IMR-90 (cell line): ENCODE measurements at regions not wholly inside any gene's neighbourhood (a gene's known extent, or its start where the extent isn't known, plus 50 kb on each side); places are given as distances from the start of the nearest gene placed in this dataset.

Experiments
- ATAC-seq: fragments of 200-7000 bp; cut with Tn5 transposase; 2 replicates; pipeline ENCODE4 v1.9.1; 2020; ENCODE audit warnings: low read depth, mild to moderate bottlenecking, moderate library complexity
- BruUV-seq: library from RNA; stranded (reverse); fragments of 400-500 nt; replicated peaks from 2 replicates; lab custom pipeline; 2021; lab: Mats Ljungman, UMichigan
- CTCF ChIA-PET: fragments of 300-600 bp; formaldehyde crosslinking; extraction: SDS; loops from one replicate; lab custom pipeline; 2021; ENCODE audit warnings: antibody characterized with exemption; lab: Yijun Ruan, JAX
- POLR2A ChIA-PET: fragments of 300-600 bp; sonication (Branson Sonifier 250); formaldehyde crosslinking; loops from one replicate; lab custom pipeline; 2022; ENCODE audit warnings: antibody characterized with exemption; ENCODE audit not compliant: unreplicated experiment; lab: Charles Lee
- DNase-seq: peaks from one replicate; pipeline ENCODE4 v3.0.0; 2013
- H2AFZ ChIP-seq: replicated peaks from 2 replicates; pipeline ENCODE3; 2013; ENCODE audit warnings: low read length, mild to moderate bottlenecking; ENCODE audit not compliant: poor library complexity
- H2AK5ac ChIP-seq: 2 replicates; pipeline ENCODE4 v1.6.1; 2013; ENCODE audit warnings: low read depth, low read length, inconsistent platforms
- H2AK9ac ChIP-seq: replicated peaks from 2 replicates; pipeline ENCODE3; 2013; ENCODE audit warnings: mild to moderate bottlenecking, low read depth, low read length, moderate library complexity; ENCODE audit not compliant: poor library complexity
- H2BK120ac ChIP-seq: 2 replicates; pipeline ENCODE4 v1.6.1; 2013; ENCODE audit warnings: low read depth, low read length, inconsistent platforms
- H2BK15ac ChIP-seq: 3 replicates; pipeline ENCODE4 v1.6.1; 2013; ENCODE audit warnings: low read depth, low read length, inconsistent platforms
- H2BK20ac ChIP-seq: 2 replicates; pipeline ENCODE4 v1.6.1; 2013; ENCODE audit warnings: low read depth, mild to moderate bottlenecking, inconsistent platforms, low read length, moderate library complexity
- H2BK5ac ChIP-seq: 2 replicates; pipeline ENCODE4 v1.6.1; 2013; ENCODE audit warnings: mild to moderate bottlenecking, low read depth, low read length, inconsistent platforms; ENCODE audit not compliant: poor library complexity, severe bottlenecking
- H3K14ac ChIP-seq: replicated peaks from 2 replicates; pipeline ENCODE4 v1.6.1; 2013; ENCODE audit warnings: low read depth, low read length, inconsistent platforms
- H3K18ac ChIP-seq: 2 replicates; pipeline ENCODE4 v1.6.1; 2013; ENCODE audit warnings: low read depth, low read length, control low read depth
- H3K23ac ChIP-seq: 2 replicates; pipeline ENCODE4 v1.6.1; 2013; ENCODE audit warnings: low read depth, low read length, inconsistent platforms
- H3K27ac ChIP-seq: 2 replicates; pipeline ENCODE4 v1.5.1; 2013; ENCODE audit warnings: mild to moderate bottlenecking, control low read depth, low read length; ENCODE audit not compliant: insufficient read depth
- H3K27me3 ChIP-seq: 2 replicates; pipeline ENCODE4 v1.6.1; 2013; ENCODE audit warnings: low read length; ENCODE audit not compliant: control insufficient read depth, insufficient read depth
- H3K36me3 ChIP-seq: 2 replicates; pipeline ENCODE4 v1.6.1; 2013; ENCODE audit warnings: low read length, mixed read lengths; ENCODE audit not compliant: control insufficient read depth, insufficient read depth
- H3K4ac ChIP-seq: 2 replicates; pipeline ENCODE4 v1.6.1; 2013; ENCODE audit warnings: low read depth, low read length, inconsistent platforms
- H3K4me1 ChIP-seq: 2 replicates; pipeline ENCODE4 v1.6.1; 2013; ENCODE audit warnings: low read length, mixed read lengths; ENCODE audit not compliant: control insufficient read depth, insufficient read depth
- H3K4me2 ChIP-seq: 2 replicates; pipeline ENCODE4 v1.6.1; 2013; ENCODE audit warnings: low read depth, mild to moderate bottlenecking, control low read depth, low read length, moderate library complexity
- H3K4me3 ChIP-seq: 2 replicates; pipeline ENCODE4 v1.5.1; 2013; ENCODE audit warnings: low read depth, mild to moderate bottlenecking, control low read depth, low read length, moderate library complexity; ENCODE audit not compliant: insufficient read depth
- H3K56ac ChIP-seq: 2 replicates; pipeline ENCODE4 v1.6.1; 2013; ENCODE audit warnings: low read length, inconsistent platforms; ENCODE audit not compliant: insufficient read depth; ENCODE audit errors: extremely low read depth
- H3K79me1 ChIP-seq, 2 experiments: 2 replicates each; pipeline ENCODE4 v1.6.1; 2013; ENCODE audit warnings: low read length in 2 of 2, inconsistent platforms in 1 of 2, low read depth in 1 of 2
- H3K9ac ChIP-seq: 2 replicates; pipeline ENCODE4 v1.6.1; 2013; ENCODE audit warnings: low read depth, low read length, control low read depth
- H3K9me1 ChIP-seq: 2 replicates; pipeline ENCODE4 v1.6.1; 2013; ENCODE audit warnings: low read length, inconsistent platforms; ENCODE audit not compliant: insufficient read depth
- H3K9me3 ChIP-seq: 2 replicates; pipeline ENCODE4 v1.6.1; 2013; ENCODE audit warnings: low read length; ENCODE audit not compliant: control insufficient read depth, insufficient read depth
- H4K20me1 ChIP-seq: 2 replicates; pipeline ENCODE4 v1.6.1; 2013; ENCODE audit warnings: low read length, inconsistent platforms; ENCODE audit not compliant: insufficient read depth
- H4K5ac ChIP-seq: 2 replicates; pipeline ENCODE4 v1.6.1; 2013; ENCODE audit warnings: mild to moderate bottlenecking, low read depth, low read length, control low read depth
- H4K8ac ChIP-seq, 2 experiments: 2 replicates each; pipeline ENCODE4 v1.6.1; 2013; ENCODE audit warnings: low read depth in 2 of 2, low read length in 2 of 2, control low read depth in 1 of 2, inconsistent platforms in 1 of 2
- H4K91ac ChIP-seq: 2 replicates; pipeline ENCODE4 v1.6.1; 2013; ENCODE audit warnings: low read depth, low read length, inconsistent platforms; ENCODE audit not compliant: insufficient read depth
- BHLHE40 ChIP-seq: fragments of 150-350 bp; IDR thresholded peaks from 2 replicates; pipeline ENCODE4 v1.6.1; 2016; ENCODE audit warnings: mild to moderate bottlenecking, low read depth, low read length
- CEBPB ChIP-seq: IDR thresholded peaks from 2 replicates; pipeline ENCODE4 v1.6.1; 2012; ENCODE audit warnings: low read depth, low read length, improper control_type of control experiment
- CHD1 ChIP-seq: IDR thresholded peaks from 2 replicates; pipeline ENCODE4 v1.6.1; 2012; ENCODE audit warnings: low read depth, low read length, improper control_type of control experiment
- FOS ChIP-seq: fragments of 150-350 bp; IDR thresholded peaks from 2 replicates; pipeline ENCODE4 v1.6.1; 2016; ENCODE audit warnings: low read depth, low read length
- MAFK ChIP-seq: IDR thresholded peaks from 2 replicates; pipeline ENCODE4 v1.6.1; 2012; ENCODE audit warnings: low read depth, low read length, improper control_type of control experiment
- MAZ ChIP-seq: IDR thresholded peaks from 2 replicates; pipeline ENCODE4 v1.6.1; 2012; ENCODE audit warnings: low read depth, mild to moderate bottlenecking, low read length, improper control_type of control experiment, moderate library complexity, borderline replicate concordance
- MXI1 ChIP-seq: IDR thresholded peaks from 2 replicates; pipeline ENCODE4 v1.6.1; 2012; ENCODE audit warnings: low read depth, mild to moderate bottlenecking, low read length, moderate library complexity, borderline replicate concordance
- NFE2L2 ChIP-seq: fragments of 150-350 bp; IDR thresholded peaks from 2 replicates; pipeline ENCODE4 v1.6.1; 2016; ENCODE audit warnings: low read depth, mild to moderate bottlenecking, low read length
- POLR2A ChIP-seq: IDR thresholded peaks from 2 replicates; pipeline ENCODE4 v1.6.1; 2012; ENCODE audit warnings: mild to moderate bottlenecking, low read depth, low read length
- RAD21 ChIP-seq: IDR thresholded peaks from 2 replicates; pipeline ENCODE4 v1.6.1; 2012; ENCODE audit warnings: low read length, improper control_type of control experiment
- RCOR1 ChIP-seq: IDR thresholded peaks from 2 replicates; pipeline ENCODE4 v1.6.1; 2012; ENCODE audit warnings: mild to moderate bottlenecking, low read length, improper control_type of control experiment; ENCODE audit not compliant: insufficient replicate concordance
- RFX5 ChIP-seq: IDR thresholded peaks from 2 replicates; pipeline ENCODE4 v1.8.0; 2012; ENCODE audit warnings: low read depth, mild to moderate bottlenecking, low read length, moderate library complexity
- SMC3 ChIP-seq: fragments of 150-350 bp; IDR thresholded peaks from 2 replicates; pipeline ENCODE4 v1.6.1; 2016; ENCODE audit warnings: low read depth, mild to moderate bottlenecking, antibody characterized with exemption, low read length, moderate library complexity
- dilution Hi-C: fragments of 300-500 bp; cut with HindIII; formaldehyde crosslinking; loops from one replicate; pipeline ENCODE4 v1.14.3; 2018; ENCODE audit warnings: low sequenced_read_pairs; ENCODE audit not compliant: unreplicated experiment
- in situ Hi-C: fragments of 300-500 bp; cut with MboI; formaldehyde crosslinking; loops from 3 replicates; pipeline ENCODE4 v1.14.3; 2019; ENCODE audit warnings: low sequenced_read_pairs, inconsistent platforms, mixed read lengths
- intact Hi-C: fragments of 100-400 bp; cut with micrococcal nuclease; formaldehyde crosslinking; loops from 2 replicates; pipeline ENCODE4 v1.10.0; 2022
- TF ChIP-seq, protein P1 (sequence below): conservative IDR thresholded peaks from 2 replicates; pipeline ENCODE4 v1.5.1; 2012; ENCODE audit warnings: mild to moderate bottlenecking, low read depth, low read length, improper control_type of control experiment
- TF ChIP-seq, protein P2 (sequence below): fragments of 150-350 bp; IDR thresholded peaks from 2 replicates; pipeline ENCODE4 v1.6.1; 2017; ENCODE audit warnings: mild to moderate bottlenecking, antibody characterized with exemption, low read length, low read depth
- TF ChIP-seq, protein P3 (sequence below): fragments of 150-350 bp; IDR thresholded peaks from 2 replicates; pipeline ENCODE4 v1.6.1; 2016; ENCODE audit warnings: low read depth, mild to moderate bottlenecking, low read length, moderate library complexity, borderline replicate concordance

DNA sequence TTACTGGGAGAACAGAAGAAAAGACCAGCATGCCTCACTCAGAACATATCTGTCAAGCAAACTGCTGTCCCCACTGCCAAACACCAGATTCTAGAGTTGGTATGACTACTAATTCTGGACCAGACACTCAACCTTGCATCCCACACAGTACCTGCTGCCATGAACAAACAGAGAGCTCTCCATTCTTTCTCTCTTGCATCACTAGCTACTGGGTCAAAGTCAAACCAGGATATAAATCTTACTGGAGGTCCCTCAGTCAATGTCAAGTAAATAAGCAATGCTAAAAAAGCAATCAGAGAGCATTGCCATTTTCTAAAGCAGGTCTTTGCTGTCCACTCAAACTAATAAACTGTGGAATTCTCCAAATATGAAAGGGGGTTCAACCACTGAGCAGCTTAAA, 452.4 kb upstream of the SEL1L start:
- in situ Hi-C loops (no loop called here), intact Hi-C loops (no loop called here), dilution Hi-C loops (no loop called here)
- no peak overlapping the region for H2AK5ac ChIP-seq
- H3K4ac ChIP-seq, result no peak overlapping the region
- H2BK20ac ChIP-seq, result no peak overlapping the region
- H2AK9ac ChIP-seq, result no peak overlapping the region
- ChIA-PET CTCF (no interaction called here), POLR2A (no interaction called here)
- no peaks in the 10 kb centered on the region for H3K36me3 ChIP-seq
- TF ChIP-seq FOS (no peak), RAD21 (no peak), RCOR1 (no peak), MAFK (no peak), RFX5 (no peak), BHLHE40 (no peak), CEBPB (no peak), MAZ (no peak), SMC3 (no peak), MXI1 (no peak), CHD1 (no peak), POLR2A (no peak), NFE2L2 (no peak)
- TF ChIP-seq, protein P1, sequence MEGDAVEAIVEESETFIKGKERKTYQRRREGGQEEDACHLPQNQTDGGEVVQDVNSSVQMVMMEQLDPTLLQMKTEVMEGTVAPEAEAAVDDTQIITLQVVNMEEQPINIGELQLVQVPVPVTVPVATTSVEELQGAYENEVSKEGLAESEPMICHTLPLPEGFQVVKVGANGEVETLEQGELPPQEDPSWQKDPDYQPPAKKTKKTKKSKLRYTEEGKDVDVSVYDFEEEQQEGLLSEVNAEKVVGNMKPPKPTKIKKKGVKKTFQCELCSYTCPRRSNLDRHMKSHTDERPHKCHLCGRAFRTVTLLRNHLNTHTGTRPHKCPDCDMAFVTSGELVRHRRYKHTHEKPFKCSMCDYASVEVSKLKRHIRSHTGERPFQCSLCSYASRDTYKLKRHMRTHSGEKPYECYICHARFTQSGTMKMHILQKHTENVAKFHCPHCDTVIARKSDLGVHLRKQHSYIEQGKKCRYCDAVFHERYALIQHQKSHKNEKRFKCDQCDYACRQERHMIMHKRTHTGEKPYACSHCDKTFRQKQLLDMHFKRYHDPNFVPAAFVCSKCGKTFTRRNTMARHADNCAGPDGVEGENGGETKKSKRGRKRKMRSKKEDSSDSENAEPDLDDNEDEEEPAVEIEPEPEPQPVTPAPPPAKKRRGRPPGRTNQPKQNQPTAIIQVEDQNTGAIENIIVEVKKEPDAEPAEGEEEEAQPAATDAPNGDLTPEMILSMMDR, result no peak
- TF ChIP-seq, protein P2, sequence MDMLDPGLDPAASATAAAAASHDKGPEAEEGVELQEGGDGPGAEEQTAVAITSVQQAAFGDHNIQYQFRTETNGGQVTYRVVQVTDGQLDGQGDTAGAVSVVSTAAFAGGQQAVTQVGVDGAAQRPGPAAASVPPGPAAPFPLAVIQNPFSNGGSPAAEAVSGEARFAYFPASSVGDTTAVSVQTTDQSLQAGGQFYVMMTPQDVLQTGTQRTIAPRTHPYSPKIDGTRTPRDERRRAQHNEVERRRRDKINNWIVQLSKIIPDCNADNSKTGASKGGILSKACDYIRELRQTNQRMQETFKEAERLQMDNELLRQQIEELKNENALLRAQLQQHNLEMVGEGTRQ, result no peak
- TF ChIP-seq, protein P3, sequence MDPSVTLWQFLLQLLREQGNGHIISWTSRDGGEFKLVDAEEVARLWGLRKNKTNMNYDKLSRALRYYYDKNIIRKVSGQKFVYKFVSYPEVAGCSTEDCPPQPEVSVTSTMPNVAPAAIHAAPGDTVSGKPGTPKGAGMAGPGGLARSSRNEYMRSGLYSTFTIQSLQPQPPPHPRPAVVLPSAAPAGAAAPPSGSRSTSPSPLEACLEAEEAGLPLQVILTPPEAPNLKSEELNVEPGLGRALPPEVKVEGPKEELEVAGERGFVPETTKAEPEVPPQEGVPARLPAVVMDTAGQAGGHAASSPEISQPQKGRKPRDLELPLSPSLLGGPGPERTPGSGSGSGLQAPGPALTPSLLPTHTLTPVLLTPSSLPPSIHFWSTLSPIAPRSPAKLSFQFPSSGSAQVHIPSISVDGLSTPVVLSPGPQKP, result no peak
- H2BK120ac ChIP-seq, result no peak overlapping the region
- no peaks in the 10 kb centered on the region for H3K4me1 ChIP-seq
- no peaks in the 10 kb centered on the region for H3K27me3 ChIP-seq
- H2AFZ ChIP-seq, result no peak overlapping the region
- H3K9me3 ChIP-seq, result peaks cover 1% of the 10 kb centered on the region
- H3K23ac ChIP-seq, result no peak overlapping the region
- no peak overlapping the region for H3K18ac ChIP-seq
- no peak overlapping the region for H2BK15ac ChIP-seq
- H3K4me2 ChIP-seq, result no peak overlapping the region
- ATAC-seq (no peak), DNase-seq (no peak)
- BruUV-seq, result no TSS peak
- no peak overlapping the region for H4K8ac ChIP-seq
- no peak overlapping the region for H3K27ac ChIP-seq
- H3K4me3 ChIP-seq, result no peak overlapping the region
- no peak overlapping the region for H3K14ac ChIP-seq
- no peaks in the 10 kb centered on the region for H3K79me1 ChIP-seq
- no peaks in the 10 kb centered on the region for H3K9me1 ChIP-seq
- no peak overlapping the region for H4K91ac ChIP-seq
- no peaks in the 10 kb centered on the region for H4K20me1 ChIP-seq
- H2BK5ac ChIP-seq, result no peak overlapping the region
- no peak overlapping the region for H3K9ac ChIP-seq
- H3K56ac ChIP-seq, result no peak overlapping the region
- no peak overlapping the region for H4K5ac ChIP-seq
